Common myeloid progenitor, CD34-positive (primary cell): ENCODE measurements at regions not wholly inside any gene's neighbourhood (a gene's known extent, or its start where the extent isn't known, plus 50 kb on each side); places are given as distances from the start of the nearest gene placed in this dataset.

Experiments used
- CTCF ChIA-PET: fragments of 350-600 bp; sonication (Branson Sonifier 250); formaldehyde crosslinking; loops from one replicate; lab custom pipeline; 2021; ENCODE audit warnings: antibody characterized with exemption; lab: Charles Lee
- POLR2A ChIA-PET: fragments of 350-600 bp; sonication (Branson Sonifier 250); formaldehyde crosslinking; loops from one replicate; lab custom pipeline; 2021; ENCODE audit warnings: antibody characterized with exemption; lab: Charles Lee
- DNase-seq, 3 donors: peaks; one replicate each; pipeline versions ENCODE4 v3.0.0 to v3.0.0-alpha.2; 2013
- H3K27ac ChIP-seq, 2 experiments: 1 replicate in 1 of 2; 2 replicates in 1 of 2; pipeline ENCODE4 v1.7.0; 2013; ENCODE audit warnings: inconsistent platforms in 2 of 2, low read length in 2 of 2, mild to moderate bottlenecking in 2 of 2, low read depth in 1 of 2, moderate library complexity in 1 of 2; ENCODE audit not compliant: severe bottlenecking in 2 of 2, insufficient read depth in 1 of 2, poor library complexity in 1 of 2
- H3K27me3 ChIP-seq, 5 experiments: replicated peaks in 2 of 5; 1 replicate in 3 of 5; 2 replicates in 2 of 5; pipeline versions ENCODE4 v1.6.1 to v1.7.0; 2013; ENCODE audit warnings: low read length in 4 of 5, mild to moderate bottlenecking in 2 of 5, moderate library complexity in 2 of 5, inconsistent platforms in 1 of 5; ENCODE audit not compliant: insufficient read depth in 5 of 5, control insufficient read depth in 4 of 5
- H3K36me3 ChIP-seq, 4 experiments: 1 replicate in 2 of 4; 2 replicates in 2 of 4; pipeline versions ENCODE4 v1.6.1 to v1.7.0; 2013; ENCODE audit warnings: low read length in 3 of 4, control low read depth in 1 of 4, mild to moderate bottlenecking in 1 of 4; ENCODE audit not compliant: control insufficient read depth in 4 of 4, insufficient read depth in 4 of 4
- H3K4me1 ChIP-seq, 4 experiments: 1 replicate in 3 of 4; 2 replicates in 1 of 4; pipeline versions ENCODE4 v1.6.1 to v1.7.1; 2013; ENCODE audit warnings: low read length in 3 of 4, mild to moderate bottlenecking in 3 of 4, control low read depth in 1 of 4, inconsistent platforms in 1 of 4, moderate library complexity in 1 of 4; ENCODE audit not compliant: control insufficient read depth in 4 of 4, insufficient read depth in 4 of 4; ENCODE audit errors: control extremely low read depth in 1 of 4
- H3K4me3 ChIP-seq, 7 experiments: 1 replicate in 4 of 7; 2 replicates in 3 of 7; pipeline versions ENCODE4 v1.5.1 to v1.7.0; 2013; ENCODE audit warnings: mild to moderate bottlenecking in 7 of 7, low read length in 6 of 7, moderate library complexity in 6 of 7, inconsistent platforms in 2 of 7, low read depth in 2 of 7, control low read depth in 1 of 7; ENCODE audit not compliant: insufficient read depth in 4 of 7, control insufficient read depth in 1 of 7; ENCODE audit errors: extremely low read depth in 1 of 7
- H3K9me3 ChIP-seq, 5 experiments: 1 replicate in 4 of 5; 2 replicates in 1 of 5; pipeline versions ENCODE4 v1.6.1 to v1.7.1; 2013; ENCODE audit warnings: low read length in 4 of 5, mild to moderate bottlenecking in 2 of 5, inconsistent platforms in 1 of 5, low read depth in 1 of 5, moderate library complexity in 1 of 5; ENCODE audit not compliant: control insufficient read depth in 4 of 5, insufficient read depth in 2 of 5; ENCODE audit errors: control extremely low read depth in 1 of 5
- WGBS: methylation state at CpG from one replicate; pipeline ENCODE4 v1.1.5; 2013; ENCODE audit not compliant: insufficient coverage; 5-methylcytosine and 5-hydroxymethylcytosine counted together

- no peaks in the 10 kb centered on the region for H3K27me3 ChIP-seq
- DNase-seq = no peak
- CTCF ChIA-PET = interaction anchor here (0.9 to 1.6 kb wide), 5 partner anchors 10 to 275 kb away, joined by 3 to 4 read pairs (median 3); no protein-coding TSS in a partner anchor
- POLR2A ChIA-PET = no interaction called here
- H3K4me3 ChIP-seq = no peak overlapping the region
- no peaks in the 10 kb centered on the region for H3K9me3 ChIP-seq
- no peak overlapping the region for H3K27ac ChIP-seq
- H3K4me1 ChIP-seq = peaks cover 6 to 12% (median 8%) of the 10 kb centered on the region in 4 experiments
- WGBS = 97% methylated on average over 6 of the region's 7 CpGs
- H3K36me3 ChIP-seq = no peaks in the 10 kb centered on the region
Measured at GRCh38 chr2:60341151-60341550, 212.3 kb downstream of the BCL11A start.

GRCh38 chr2:60339286-60339685 lies 214.2 kb downstream of the BCL11A start:
- H3K4me1 ChIP-seq = peaks cover 8 to 24% (median 18%) of the 10 kb centered on the region in 4 experiments
- DNase-seq = no peak
- ChIA-PET POLR2A (no interaction called here), CTCF (interaction anchor here (1.0 to 1.5 kb wide), 2 partner anchors 51 to 90 kb away, joined by 3 to 4 read pairs; no protein-coding TSS in a partner anchor)
- no peak overlapping the region for H3K4me3 ChIP-seq
- no peaks in the 10 kb centered on the region for H3K9me3 ChIP-seq
- H3K27ac ChIP-seq = no peak overlapping the region
- no peaks in the 10 kb centered on the region for H3K36me3 ChIP-seq
- H3K27me3 ChIP-seq = no peaks in the 10 kb centered on the region
- WGBS = 100% methylated on average over 2 of the region's 2 CpGs

GRCh38 chr2:60337142-60337497 lies 216.3 kb downstream of the BCL11A start:
- ChIA-PET POLR2A (interaction anchor here (0.6 to 1.2 kb wide), 2 partner anchors 149 to 213 kb away, joined by 3 to 4 read pairs; no protein-coding TSS in a partner anchor), CTCF (interaction anchor here (0.6 to 2.0 kb wide), 4 partner anchors 13 to 1523 kb away, joined by 3 to 6 read pairs (median 4); no protein-coding TSS in a partner anchor)
- H3K27me3 ChIP-seq = no peaks in the 10 kb centered on the region
- no peak overlapping the region for H3K27ac ChIP-seq
- WGBS = 54% methylated on average over 3 of the region's 4 CpGs
- H3K36me3 ChIP-seq = no peaks in the 10 kb centered on the region
- no peak overlapping the region for H3K4me3 ChIP-seq
- H3K4me1 ChIP-seq = peaks cover 8 to 24% (median 18%) of the 10 kb centered on the region in 4 experiments
- no peaks in the 10 kb centered on the region for H3K9me3 ChIP-seq
- DNase-seq = peak in 2 of 3 donors; percentile 54 to 67

- ChIA-PET CTCF (interaction anchor here (0.6 to 2.0 kb wide), 4 partner anchors 13 to 1522 kb away, joined by 3 to 6 read pairs (median 4); no protein-coding TSS in a partner anchor), POLR2A (no interaction called here)
- H3K36me3 ChIP-seq = no peaks in the 10 kb centered on the region
- no peak overlapping the region for H3K4me3 ChIP-seq
- H3K9me3 ChIP-seq = no peaks in the 10 kb centered on the region
- DNase-seq = no peak
- peaks cover 8 to 24% (median 18%) of the 10 kb centered on the region in 4 experiments for H3K4me1 ChIP-seq
- no peaks in the 10 kb centered on the region for H3K27me3 ChIP-seq
- H3K27ac ChIP-seq = no peak overlapping the region
- 87% methylated on average over 5 of the region's 5 CpGs for WGBS
Measured at GRCh38 chr2:60336442-60337141, 216.9 kb downstream of the BCL11A start.

- peaks cover 8 to 24% (median 18%) of the 10 kb centered on the region in 4 experiments for H3K4me1 ChIP-seq
- no peak overlapping the region for H3K27ac ChIP-seq
- no peaks in the 10 kb centered on the region for H3K36me3 ChIP-seq
- no peaks in the 10 kb centered on the region for H3K9me3 ChIP-seq
- no peaks in the 10 kb centered on the region for H3K27me3 ChIP-seq
- CTCF ChIA-PET = interaction anchor here (0.8 to 2.1 kb wide), 2 partner anchors 17 to 20 kb away, joined by 3 to 5 read pairs; no protein-coding TSS in a partner anchor
- DNase-seq = peak in 1 of 3 donors; percentile 19
- peak overlapping the region in 1 of 7 experiments; percentile 56 for H3K4me3 ChIP-seq
- 45% methylated on average over 8 of the region's 13 CpGs for WGBS
- POLR2A ChIA-PET = interaction anchor here (0.6 kb wide), 1 partner anchor 586 kb away, joined by 3 read pairs; no protein-coding TSS in a partner anchor
Measured at GRCh38 chr2:60335533-60336237, 217.8 kb downstream of the BCL11A start.

- no peak overlapping the region for H3K27ac ChIP-seq
- ChIA-PET CTCF (interaction anchor here (2.1 kb wide), 1 partner anchor 16 kb away, joined by 5 read pairs; no protein-coding TSS in a partner anchor), POLR2A (no interaction called here)
- DNase-seq = peak in 2 of 3 donors; percentile 26 to 31
- no peaks in the 10 kb centered on the region for H3K27me3 ChIP-seq
- H3K36me3 ChIP-seq = no peaks in the 10 kb centered on the region
- 91% methylated on average over 3 of the region's 4 CpGs for WGBS
- no peak overlapping the region for H3K4me3 ChIP-seq
- H3K9me3 ChIP-seq = no peaks in the 10 kb centered on the region
- peaks cover 8 to 24% (median 18%) of the 10 kb centered on the region in 4 experiments for H3K4me1 ChIP-seq
Measured at GRCh38 chr2:60334610-60335009, 218.8 kb downstream of the BCL11A start.
